Ectodermal cell (in vitro differentiated cells): ENCODE measurements at regions not wholly inside any gene's neighbourhood (a gene's known extent, or its start where the extent isn't known, plus 50 kb on each side); places are given as distances from the start of the nearest gene placed in this dataset.

Source experiments
- H3K27ac ChIP-seq: 2 replicates; pipeline ENCODE4 v1.7.0; 2013; ENCODE audit warnings: mild to moderate bottlenecking, low read depth, low read length; ENCODE audit not compliant: insufficient read depth, poor library complexity, severe bottlenecking
- H3K27me3 ChIP-seq: 2 replicates; pipeline ENCODE4 v1.7.0; 2013; ENCODE audit warnings: mild to moderate bottlenecking, low read length; ENCODE audit not compliant: insufficient read depth, control insufficient read depth, poor library complexity, severe bottlenecking
- H3K36me3 ChIP-seq: one replicate; pipeline ENCODE4 v1.7.0; 2013; ENCODE audit warnings: low read length; ENCODE audit not compliant: control insufficient read depth, insufficient read depth
- H3K4me1 ChIP-seq: one replicate; pipeline ENCODE4 v1.7.0; 2013; ENCODE audit warnings: low read length; ENCODE audit not compliant: control insufficient read depth, insufficient read depth
- H3K4me3 ChIP-seq: 2 replicates; pipeline ENCODE4 v1.7.0; 2013; ENCODE audit warnings: low read depth, low read length, control low read depth; ENCODE audit not compliant: insufficient read depth
- H3K9me3 ChIP-seq: 2 replicates; pipeline ENCODE4 v1.7.0; 2013; ENCODE audit warnings: mild to moderate bottlenecking, low read length, moderate library complexity; ENCODE audit not compliant: control insufficient read depth
- WGBS, 2 experiments: methylation state at CpG; one replicate each; pipeline ENCODE4 v1.1.7; 2013; ENCODE audit warnings: missing lambda C conversion rate in 2 of 2; 5-methylcytosine and 5-hydroxymethylcytosine counted together

- Histone ChIP-seq H3K9me3 (no peaks in the 10 kb centered on the region), H3K27me3 (no peaks in the 10 kb centered on the region), H3K4me1 (no peaks in the 10 kb centered on the region), H3K36me3 (peaks cover 3% of the 10 kb centered on the region), H3K4me3 (no peak overlapping the region), H3K27ac (no peak overlapping the region)
- 93 to 96% methylated on average over 8 of the region's 8 CpGs for WGBS, 2 experiments
These were observed 258.1 kb downstream of the UTRN start for GRCh38 chr6:144543006-144543871.

DNA sequence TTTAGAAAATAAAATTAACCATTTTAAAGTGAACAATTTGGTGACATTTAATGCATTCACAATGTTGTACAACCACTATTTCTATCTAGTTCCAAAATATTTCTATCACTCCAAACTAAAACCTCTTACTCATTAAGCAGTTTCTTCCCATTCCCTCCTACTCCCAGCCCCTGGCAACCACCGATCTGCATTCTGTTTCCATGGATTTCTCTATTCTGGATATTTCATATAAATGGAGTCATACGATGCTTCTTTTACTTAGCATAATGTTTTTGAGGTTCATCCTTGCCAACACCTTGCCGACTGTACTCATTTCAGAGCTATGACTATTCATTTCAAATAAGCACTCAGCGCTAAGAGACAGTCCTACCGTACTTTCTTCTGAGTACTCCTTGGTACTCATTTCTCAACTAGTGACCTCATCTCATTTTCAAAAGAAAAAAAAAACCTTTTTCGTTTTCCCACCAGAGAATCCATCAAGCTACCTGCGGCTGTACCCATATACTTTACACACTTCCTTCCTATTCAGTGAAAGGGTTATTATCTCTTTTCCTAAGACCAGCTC, 259.2 kb downstream of the UTRN start:
- WGBS, 2 experiments, result 92 to 93% methylated on average over 7 of the region's 7 CpGs

DNA sequence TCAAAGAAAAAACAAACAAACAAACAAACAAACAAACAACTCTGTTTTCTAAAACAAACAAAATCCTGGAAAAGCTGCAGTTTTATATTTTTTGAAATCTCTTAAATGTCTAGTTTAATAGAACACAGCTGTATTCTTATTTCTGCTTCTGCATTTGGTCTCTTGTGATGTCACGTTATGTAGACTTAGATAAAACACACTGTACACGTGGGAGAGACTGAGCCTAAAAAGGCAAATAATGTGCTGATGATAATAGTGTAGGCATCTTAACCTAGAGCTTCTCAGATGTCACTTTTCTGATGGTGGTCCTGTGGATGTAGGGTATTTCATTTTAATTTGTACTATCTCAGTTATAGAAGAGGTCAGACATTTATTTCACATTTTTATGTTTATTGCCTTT, 261.7 kb downstream of the UTRN start:
- no peaks in the 10 kb centered on the region for H3K27me3 ChIP-seq
- WGBS, 2 experiments, result 93 to 96% methylated on average over 2 of the region's 2 CpGs
- no peak overlapping the region for H3K27ac ChIP-seq
- no peaks in the 10 kb centered on the region for H3K4me1 ChIP-seq
- H3K4me3 ChIP-seq, result no peak overlapping the region
- H3K36me3 ChIP-seq, result peaks cover 5% of the 10 kb centered on the region
- no peaks in the 10 kb centered on the region for H3K9me3 ChIP-seq

More for the DNA sequence above, 259.2 kb downstream of the UTRN start:
- no peaks in the 10 kb centered on the region for H3K4me1 ChIP-seq
- H3K36me3 ChIP-seq, result peaks cover 3% of the 10 kb centered on the region
- no peak overlapping the region for H3K4me3 ChIP-seq
- H3K9me3 ChIP-seq, result no peaks in the 10 kb centered on the region
- H3K27ac ChIP-seq, result no peak overlapping the region
- no peaks in the 10 kb centered on the region for H3K27me3 ChIP-seq

DNA sequence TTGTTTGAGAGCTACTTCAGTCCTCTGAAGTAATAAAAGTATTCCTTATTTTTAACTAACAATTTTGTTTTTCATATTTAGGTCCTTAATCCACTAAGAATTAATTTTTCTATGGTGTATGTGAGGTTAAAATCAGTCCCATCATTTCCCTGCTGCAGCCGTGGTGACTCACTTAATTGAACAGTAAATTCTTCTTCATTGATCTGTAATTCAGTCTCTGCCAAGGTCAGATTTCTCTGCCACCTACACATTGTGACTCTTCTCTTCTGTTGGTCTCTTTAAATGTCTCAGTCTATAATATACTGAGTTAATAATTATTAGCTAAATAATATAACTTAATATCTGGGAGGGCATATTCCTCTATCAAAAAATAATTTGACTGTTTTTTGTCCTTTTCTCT, 262.3 kb downstream of the UTRN start:
- H3K27me3 ChIP-seq, result no peaks in the 10 kb centered on the region
- peaks cover 5% of the 10 kb centered on the region for H3K36me3 ChIP-seq
- no peaks in the 10 kb centered on the region for H3K4me1 ChIP-seq
- no peak overlapping the region for H3K4me3 ChIP-seq
- no peaks in the 10 kb centered on the region for H3K9me3 ChIP-seq
- no peak overlapping the region for H3K27ac ChIP-seq
- 78 to 100% methylated on average over 1 of the region's 1 CpG for WGBS, 2 experiments

- peaks cover 5% of the 10 kb centered on the region for H3K36me3 ChIP-seq
- H3K27ac ChIP-seq, result no peak overlapping the region
- H3K27me3 ChIP-seq, result no peaks in the 10 kb centered on the region
- no peaks in the 10 kb centered on the region for H3K4me1 ChIP-seq
- no peak overlapping the region for H3K4me3 ChIP-seq
- 93% methylated on average over 9 of the region's 9 CpGs for WGBS, 2 experiments
- H3K9me3 ChIP-seq, result no peaks in the 10 kb centered on the region
These were observed 263.4 kb downstream of the UTRN start for GRCh38 chr6:144548536-144548935.

DNA sequence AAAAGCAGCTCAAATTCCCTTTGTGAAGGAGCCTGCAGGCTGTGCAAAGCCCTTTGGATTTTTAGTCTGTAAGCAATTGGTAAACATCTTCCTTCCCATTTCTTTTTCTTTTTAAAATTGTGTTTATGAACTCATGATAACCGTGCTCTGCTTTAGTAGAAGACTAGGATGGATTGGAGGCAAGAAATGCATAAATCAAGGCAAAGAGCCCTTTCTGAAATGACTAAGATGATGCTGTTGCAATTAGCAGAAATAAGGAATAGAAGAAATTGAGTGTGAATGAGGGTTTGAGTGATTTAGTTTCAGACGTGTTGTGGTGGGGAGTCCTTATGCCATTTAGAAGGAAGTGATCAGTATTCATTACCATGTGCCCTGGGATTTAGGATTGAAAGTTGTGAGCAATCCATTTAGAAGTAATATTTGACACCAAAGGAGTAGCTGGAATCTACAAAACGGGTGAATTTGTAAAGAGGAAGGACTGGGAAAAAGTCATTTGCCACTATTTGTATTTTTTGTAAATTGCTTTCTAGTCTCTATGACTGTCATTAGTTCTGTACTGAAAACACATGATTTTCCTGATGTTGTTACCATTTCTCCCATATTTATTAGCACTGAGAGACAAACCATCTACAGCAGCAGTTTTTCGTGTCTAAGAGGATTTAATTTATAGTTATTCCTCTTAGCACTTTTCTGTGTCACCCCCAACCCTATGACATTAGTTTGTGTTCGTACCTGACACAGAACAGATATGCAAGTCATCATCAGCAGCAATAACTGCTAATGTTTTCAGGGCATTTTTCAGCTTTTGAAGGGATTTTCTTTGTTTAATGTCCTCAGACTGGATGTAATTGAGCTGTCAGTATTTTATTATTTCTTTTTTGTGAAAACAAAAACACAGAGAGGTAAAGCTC, 265.0 kb downstream of the UTRN start:
- Histone ChIP-seq H3K27me3 (no peaks in the 10 kb centered on the region), H3K9me3 (no peaks in the 10 kb centered on the region), H3K36me3 (peaks cover 5% of the 10 kb centered on the region), H3K4me1 (no peaks in the 10 kb centered on the region), H3K4me3 (no peak overlapping the region), H3K27ac (no peak overlapping the region)
- 95% methylated on average over 5 of the region's 5 CpGs for WGBS, 2 experiments

DNA sequence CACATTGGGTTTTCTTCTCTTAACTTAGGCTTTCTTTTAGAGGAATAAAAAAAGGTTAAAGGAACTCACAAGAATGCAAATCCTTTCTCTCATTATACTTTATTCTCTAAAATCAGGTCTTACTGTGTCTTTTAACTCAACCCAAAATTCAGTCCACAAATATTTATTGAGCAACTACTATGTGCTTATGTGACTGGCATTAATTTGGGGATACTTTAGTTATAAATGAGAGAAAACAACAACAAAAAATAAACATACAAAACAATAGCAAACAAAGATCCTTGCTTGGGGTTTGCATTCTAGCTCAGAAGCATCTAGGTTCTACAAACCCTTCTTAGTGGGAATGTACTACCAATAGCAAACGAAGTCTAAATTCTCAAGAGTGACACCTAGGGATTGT, 266.2 kb downstream of the UTRN start:
- H3K36me3 ChIP-seq, result peaks cover 5% of the 10 kb centered on the region
- WGBS, 2 experiments, result 91 to 94% methylated on average over 1 of the region's 1 CpG

GRCh38 chr6:144555066-144555465, 269.9 kb downstream of the UTRN start:
- H3K4me3 ChIP-seq, result no peak overlapping the region
- 90 to 97% methylated on average over 1 of the region's 1 CpG for WGBS, 2 experiments
- H3K27ac ChIP-seq, result no peak overlapping the region
- H3K9me3 ChIP-seq, result no peaks in the 10 kb centered on the region
- H3K4me1 ChIP-seq, result no peaks in the 10 kb centered on the region
- no peaks in the 10 kb centered on the region for H3K27me3 ChIP-seq
- H3K36me3 ChIP-seq, result peaks cover 5% of the 10 kb centered on the region

More for the DNA sequence above, 266.2 kb downstream of the UTRN start:
- no peak overlapping the region for H3K4me3 ChIP-seq
- H3K27me3 ChIP-seq, result no peaks in the 10 kb centered on the region
- H3K4me1 ChIP-seq, result no peaks in the 10 kb centered on the region
- no peak overlapping the region for H3K27ac ChIP-seq
- H3K9me3 ChIP-seq, result no peaks in the 10 kb centered on the region

DNA sequence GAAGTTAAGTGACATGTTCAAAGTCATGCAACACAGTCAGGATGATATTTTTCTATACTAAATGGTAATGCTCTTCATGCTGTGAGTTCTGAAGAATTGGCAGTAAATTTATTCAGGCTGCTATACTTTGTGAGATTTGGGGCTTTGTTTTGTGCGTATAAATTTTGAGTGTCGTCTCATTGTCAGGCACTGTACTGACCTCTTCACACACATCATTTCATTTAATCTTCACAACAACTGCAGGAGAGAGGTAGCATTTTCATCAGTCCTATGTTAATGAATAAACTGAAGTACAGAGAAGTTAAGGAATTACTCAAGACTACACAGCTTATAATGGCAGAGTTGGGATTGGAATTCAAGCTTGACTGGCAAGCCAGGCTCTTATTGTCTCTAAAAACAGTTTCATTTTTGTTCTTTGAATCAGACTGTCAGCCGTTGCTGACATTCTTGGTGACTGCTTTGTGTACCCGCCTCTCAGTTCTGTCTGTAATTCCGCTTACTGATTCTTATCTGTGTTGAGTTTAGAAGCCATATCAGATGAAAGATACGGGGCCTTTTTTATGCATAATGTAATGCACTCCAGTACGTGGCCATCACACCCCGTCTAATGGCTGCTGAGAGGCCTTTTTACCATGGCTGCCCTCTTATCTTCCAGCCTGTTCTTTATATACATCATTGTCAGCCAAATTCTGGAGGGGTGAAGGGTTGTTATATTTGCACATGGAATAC, 274.9 kb downstream of the UTRN start:
- Histone ChIP-seq H3K4me1 (no peaks in the 10 kb centered on the region), H3K36me3 (no peaks in the 10 kb centered on the region), H3K4me3 (no peak overlapping the region), H3K27me3 (no peaks in the 10 kb centered on the region), H3K27ac (no peak overlapping the region), H3K9me3 (no peaks in the 10 kb centered on the region)
- 91% methylated on average over 6 of the region's 8 CpGs for WGBS, 2 experiments
